HCT116 (cell line): ENCODE measurements at regions not wholly inside any gene's neighbourhood (a gene's known extent, or its start where the extent isn't known, plus 50 kb on each side); places are given as distances from the start of the nearest gene placed in this dataset.

Source experiments
- ATAC-seq: fragments of 200-7000 bp; cut with Tn5 transposase; 2 replicates; pipeline ENCODE4 v1.9.1; 2020; ENCODE audit warnings: mild to moderate bottlenecking, moderate library complexity
- BruUV-seq: library from RNA; stranded (reverse); fragments of 400-500 nt; replicated peaks from 2 replicates; lab custom pipeline; 2021; lab: Mats Ljungman, UMichigan
- CTCF ChIA-PET: fragments of 300-600 bp; sonication (Branson Sonifier 250); formaldehyde crosslinking; loops from one replicate; lab custom pipeline; 2021; ENCODE audit warnings: antibody characterized with exemption; lab: Charles Lee
- POLR2A ChIA-PET: fragments of 300-600, 350-600 bp; sonication (Branson Sonifier 250); formaldehyde crosslinking; loops from one replicate; lab custom pipeline; 2021; ENCODE audit warnings: antibody characterized with exemption; lab: Charles Lee
- RAD21 ChIA-PET, 2 experiments: fragments of 300-600 bp; sonication (Branson Sonifier 250); formaldehyde crosslinking; loops; one replicate each; lab custom pipeline; 2023; ENCODE audit warnings: low total read pairs in 2 of 2; ENCODE audit not compliant: uncharacterized antibody in 2 of 2, unreplicated experiment in 2 of 2, low non-redundant PET in 1 of 2; lab: Charles Lee
- DNase-seq: peaks from one replicate; pipeline ENCODE4 v3.0.0-alpha.2; 2010; ENCODE audit warnings: low read depth, low spot score
- H2AFZ ChIP-seq: fragments of 200-600 bp; shearing (Covaris generic), sonication (generic); 2 replicates; pipeline ENCODE4 v1.6.1; 2017; ENCODE audit warnings: low read depth, mixed run types, mixed read lengths, antibody characterized with exemption, low read length; ENCODE audit not compliant: poor library complexity, severe bottlenecking
- H3K27ac ChIP-seq: 2 replicates; pipeline ENCODE4 v1.5.1; 2012; ENCODE audit warnings: low read depth, low read length
- H3K27me3 ChIP-seq: fragments of 200-600 bp; sonication (generic); 2 replicates; pipeline ENCODE4 v1.6.1; 2016; ENCODE audit warnings: mixed run types, low read length, mixed read lengths; ENCODE audit not compliant: insufficient read depth
- H3K36me3 ChIP-seq, 2 experiments: fragments of 200-500 bp in 1 of 2; fragments of 200-600 bp in 1 of 2; sonication (Bioruptor generic) in 1 of 2; sonication (generic) in 1 of 2; 2 replicates each; pipeline versions ENCODE4 v1.5.1 to v1.6.1; 2014 to 2016; ENCODE audit warnings: low read length in 2 of 2, inconsistent platforms in 1 of 2, mixed read lengths in 1 of 2, mixed run types in 1 of 2; ENCODE audit not compliant: insufficient read depth in 2 of 2, control insufficient read depth in 1 of 2
- H3K4me1 ChIP-seq, 2 experiments: fragments of 200-600 bp in 1 of 2; sonication (generic) in 1 of 2; 2 replicates each; pipeline versions ENCODE4 v1.5.1 to v1.6.1; 2012 to 2017; ENCODE audit warnings: low read length in 2 of 2, inconsistent platforms in 1 of 2, mild to moderate bottlenecking in 1 of 2, mixed read lengths in 1 of 2, mixed run types in 1 of 2, moderate library complexity in 1 of 2; ENCODE audit not compliant: insufficient read depth in 2 of 2, control insufficient read depth in 1 of 2
- H3K4me2 ChIP-seq: fragments of 200-600 bp; sonication (generic); 2 replicates; pipeline ENCODE4 v1.6.1; 2017; ENCODE audit warnings: mixed run types, low read length, mixed read lengths
- H3K4me3 ChIP-seq, 2 experiments: fragments of 200-600 bp in 1 of 2; sonication (generic) in 1 of 2; replicated peaks in 1 of 2; 2 replicates each; pipeline ENCODE4 v1.5.1; 2011 to 2016; ENCODE audit warnings: low read length in 2 of 2, control low read depth in 1 of 2, low read depth in 1 of 2, mild to moderate bottlenecking in 1 of 2, mixed read lengths in 1 of 2, mixed run types in 1 of 2
- H3K79me2 ChIP-seq: fragments of 200-600 bp; sonication (generic); 2 replicates; pipeline ENCODE4 v1.6.1; 2017; ENCODE audit warnings: mild to moderate bottlenecking, mixed run types, low read length, moderate library complexity, mixed read lengths; ENCODE audit not compliant: insufficient read depth
- H3K9ac ChIP-seq: fragments of 200-600 bp; sonication (generic); 2 replicates; pipeline ENCODE4 v1.6.1; 2016; ENCODE audit warnings: low read length, mixed read lengths
- H3K9me2 ChIP-seq: fragments of 200-600 bp; sonication (generic), shearing (Covaris generic); 2 replicates; pipeline ENCODE4 v1.6.1; 2017; ENCODE audit warnings: mixed run types, mild to moderate bottlenecking, moderate library complexity; ENCODE audit not compliant: insufficient read depth
- H3K9me3 ChIP-seq, 2 experiments: fragments of 200-500 bp in 1 of 2; fragments of 200-600 bp in 1 of 2; sonication (Bioruptor generic) in 1 of 2; sonication (generic) in 1 of 2; 2 replicates each; pipeline ENCODE4 v1.6.1; 2014 to 2017; ENCODE audit warnings: low read length in 2 of 2, mixed read lengths in 2 of 2, inconsistent platforms in 1 of 2, low read depth in 1 of 2, mild to moderate bottlenecking in 1 of 2, mixed run types in 1 of 2, moderate library complexity in 1 of 2; ENCODE audit not compliant: control insufficient read depth in 1 of 2, insufficient read depth in 1 of 2
- H4K20me1 ChIP-seq: fragments of 200-600 bp; sonication (generic), shearing (Covaris generic); 2 replicates; pipeline ENCODE4 v1.6.1; 2017; ENCODE audit warnings: mixed run types, mild to moderate bottlenecking, moderate library complexity; ENCODE audit not compliant: insufficient read depth
- CEBPB ChIP-seq: IDR thresholded peaks from 2 replicates; pipeline ENCODE4 v1.6.1; 2012; ENCODE audit warnings: low read depth
- EZH2 ChIP-seq: fragments of 200-600 bp; sonication (generic); IDR thresholded peaks from 2 replicates; pipeline ENCODE4 v1.6.1; 2017; ENCODE audit warnings: antibody characterized with exemption, mixed run types
- FOSL1 ChIP-seq: IDR thresholded peaks from 2 replicates; pipeline ENCODE4 v1.6.1; 2012; ENCODE audit warnings: low read depth
- RAD21 ChIP-seq: IDR thresholded peaks from 2 replicates; pipeline ENCODE4 v1.6.1; 2012; ENCODE audit warnings: low read depth, mild to moderate bottlenecking
- YY1 ChIP-seq: IDR thresholded peaks from 2 replicates; pipeline ENCODE4 v1.6.1; 2011; ENCODE audit warnings: low read length, low read depth, moderate library complexity, mild to moderate bottlenecking; ENCODE audit not compliant: insufficient replicate concordance; ENCODE audit errors: extremely low read depth
- ZBTB33 ChIP-seq: IDR thresholded peaks from 2 replicates; pipeline ENCODE4 v1.6.1; 2011; ENCODE audit warnings: mild to moderate bottlenecking, low read length, moderate library complexity; ENCODE audit not compliant: insufficient replicate concordance; ENCODE audit errors: extremely low read depth
- ZNF274 ChIP-seq: fragments of 200-500 bp; sonication (Bioruptor generic); IDR thresholded peaks from 2 replicates; pipeline ENCODE4 v1.6.1; 2014; ENCODE audit warnings: mild to moderate bottlenecking, low read depth, low read length, inconsistent platforms
- intact Hi-C: fragments of 100-400 bp; cut with micrococcal nuclease; formaldehyde crosslinking; loops from 2 replicates; pipeline ENCODE4 v1.10.0; 2022
- TF ChIP-seq, protein P1 (sequence below): IDR thresholded peaks from 2 replicates; pipeline ENCODE4 v1.6.1; 2012
- TF ChIP-seq, protein P2 (sequence below): IDR thresholded peaks from 2 replicates; pipeline ENCODE4 v1.6.1; 2012; ENCODE audit warnings: low read depth

- RAD21 ChIA-PET: no interaction called here
- Histone ChIP-seq H3K9ac (no peak overlapping the region), H3K4me2 (no peak overlapping the region), H3K9me3 (peaks cover 0 to 7% of the 10 kb centered on the region in 2 experiments; a peak in 1 of 4 replicates), H2AFZ (no peak overlapping the region), H4K20me1 (no peaks in the 10 kb centered on the region), H3K4me3 (no peak overlapping the region), H3K36me3 (no peaks in the 10 kb centered on the region), H3K79me2 (no peaks in the 10 kb centered on the region), H3K4me1 (peaks cover 10 to 28% of the 10 kb centered on the region in 2 experiments; a peak in 2 of 4 replicates), H3K27ac (no peak overlapping the region), H3K9me2 (no peaks in the 10 kb centered on the region), H3K27me3 (no peaks in the 10 kb centered on the region)
- BruUV-seq: no TSS peak
- intact Hi-C loops: no loop called here
- POLR2A ChIA-PET: no interaction called here
- CTCF ChIA-PET: interaction anchor here (2.7 kb wide), 1 partner anchor 29 kb away, joined by 11 read pairs; no protein-coding TSS in a partner anchor
- ATAC-seq (no peak), DNase-seq (no peak)
- no peak for TF ChIP-seq EZH2
- TF ChIP-seq ZBTB33: no peak
These were observed 436.9 kb upstream of the TGFBR2 start for GRCh38 chr3:30169487-30169886.

DNA sequence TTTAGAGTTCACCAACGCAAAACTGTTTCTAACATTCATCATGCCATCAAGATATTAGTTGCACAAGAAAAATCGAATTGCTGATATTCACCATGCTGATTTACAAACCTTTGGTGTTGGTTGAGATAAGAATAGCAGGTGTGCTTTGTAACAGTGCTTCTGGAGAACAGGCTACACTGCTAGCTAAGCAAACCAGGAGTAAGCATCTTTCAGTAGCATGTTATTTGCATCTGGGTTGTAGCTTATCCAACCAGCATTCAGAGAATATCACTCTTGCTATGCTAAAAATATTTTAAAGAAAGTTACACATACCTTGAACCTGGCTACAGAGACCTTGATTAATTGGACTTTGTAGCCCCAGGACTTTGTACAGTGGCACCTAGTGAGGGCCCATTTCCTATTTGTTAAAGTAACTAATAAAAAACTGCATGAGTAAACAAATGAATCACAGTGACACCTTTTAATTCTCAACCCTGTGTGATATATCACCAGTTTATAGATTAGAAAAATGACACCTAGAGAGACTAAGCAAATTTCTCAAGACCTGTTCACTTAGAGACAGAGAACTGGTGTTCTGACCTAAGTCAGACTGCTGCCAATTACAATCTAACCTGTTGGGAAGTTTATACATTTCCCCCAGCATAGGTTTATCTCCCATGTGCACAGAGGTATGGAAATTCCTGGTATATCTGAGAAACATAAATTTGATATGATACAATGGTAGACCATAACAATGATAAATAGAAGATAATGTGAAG lies 435.5 kb upstream of the TGFBR2 start:
- peaks cover 10 to 28% of the 10 kb centered on the region in 2 experiments; a peak in 2 of 4 replicates for H3K4me1 ChIP-seq
- no peaks in the 10 kb centered on the region for H3K27me3 ChIP-seq
- no peak overlapping the region for H3K9ac ChIP-seq
- intact Hi-C loops: no loop called here
- H3K27ac ChIP-seq: no peak overlapping the region
- H2AFZ ChIP-seq: no peak overlapping the region
- no peak overlapping the region for H3K4me3 ChIP-seq
- no peaks in the 10 kb centered on the region for H3K9me2 ChIP-seq
- CTCF ChIA-PET: no interaction called here
- DNase-seq: no peak
- RAD21 ChIA-PET: no interaction called here
- no peak overlapping the region for H3K4me2 ChIP-seq
- no TSS peak for BruUV-seq
- POLR2A ChIA-PET: no interaction called here
- no peaks in the 10 kb centered on the region for H3K79me2 ChIP-seq
- peaks cover 0 to 3% of the 10 kb centered on the region in 2 experiments; a peak in 1 of 4 replicates for H3K9me3 ChIP-seq
- ATAC-seq: no peak
- H3K36me3 ChIP-seq: no peaks in the 10 kb centered on the region
- H4K20me1 ChIP-seq: no peaks in the 10 kb centered on the region
- TF ChIP-seq, protein P1, sequence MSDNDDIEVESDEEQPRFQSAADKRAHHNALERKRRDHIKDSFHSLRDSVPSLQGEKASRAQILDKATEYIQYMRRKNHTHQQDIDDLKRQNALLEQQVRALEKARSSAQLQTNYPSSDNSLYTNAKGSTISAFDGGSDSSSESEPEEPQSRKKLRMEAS: no peak
- TF ChIP-seq, protein P2, sequence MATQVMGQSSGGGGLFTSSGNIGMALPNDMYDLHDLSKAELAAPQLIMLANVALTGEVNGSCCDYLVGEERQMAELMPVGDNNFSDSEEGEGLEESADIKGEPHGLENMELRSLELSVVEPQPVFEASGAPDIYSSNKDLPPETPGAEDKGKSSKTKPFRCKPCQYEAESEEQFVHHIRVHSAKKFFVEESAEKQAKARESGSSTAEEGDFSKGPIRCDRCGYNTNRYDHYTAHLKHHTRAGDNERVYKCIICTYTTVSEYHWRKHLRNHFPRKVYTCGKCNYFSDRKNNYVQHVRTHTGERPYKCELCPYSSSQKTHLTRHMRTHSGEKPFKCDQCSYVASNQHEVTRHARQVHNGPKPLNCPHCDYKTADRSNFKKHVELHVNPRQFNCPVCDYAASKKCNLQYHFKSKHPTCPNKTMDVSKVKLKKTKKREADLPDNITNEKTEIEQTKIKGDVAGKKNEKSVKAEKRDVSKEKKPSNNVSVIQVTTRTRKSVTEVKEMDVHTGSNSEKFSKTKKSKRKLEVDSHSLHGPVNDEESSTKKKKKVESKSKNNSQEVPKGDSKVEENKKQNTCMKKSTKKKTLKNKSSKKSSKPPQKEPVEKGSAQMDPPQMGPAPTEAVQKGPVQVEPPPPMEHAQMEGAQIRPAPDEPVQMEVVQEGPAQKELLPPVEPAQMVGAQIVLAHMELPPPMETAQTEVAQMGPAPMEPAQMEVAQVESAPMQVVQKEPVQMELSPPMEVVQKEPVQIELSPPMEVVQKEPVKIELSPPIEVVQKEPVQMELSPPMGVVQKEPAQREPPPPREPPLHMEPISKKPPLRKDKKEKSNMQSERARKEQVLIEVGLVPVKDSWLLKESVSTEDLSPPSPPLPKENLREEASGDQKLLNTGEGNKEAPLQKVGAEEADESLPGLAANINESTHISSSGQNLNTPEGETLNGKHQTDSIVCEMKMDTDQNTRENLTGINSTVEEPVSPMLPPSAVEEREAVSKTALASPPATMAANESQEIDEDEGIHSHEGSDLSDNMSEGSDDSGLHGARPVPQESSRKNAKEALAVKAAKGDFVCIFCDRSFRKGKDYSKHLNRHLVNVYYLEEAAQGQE: no peak
- no peak for TF ChIP-seq ZNF274
- no peak for TF ChIP-seq YY1
- no peak for TF ChIP-seq RAD21
- no peak for TF ChIP-seq CEBPB
- no peak for TF ChIP-seq ZBTB33
- TF ChIP-seq FOSL1: no peak
